H1 (cell line): ENCODE measurements at regions not wholly inside any gene's neighbourhood (a gene's known extent, or its start where the extent isn't known, plus 50 kb on each side); places are given as distances from the start of the nearest gene placed in this dataset.

Experiments used
- ATF3 ChIP-seq: IDR thresholded peaks from 2 replicates; pipeline ENCODE4 v1.6.1; 2011; ENCODE audit warnings: low read depth, mild to moderate bottlenecking, low read length; ENCODE audit not compliant: insufficient read depth
- BACH1 ChIP-seq: IDR thresholded peaks from 2 replicates; pipeline ENCODE4 v1.6.1; 2012; ENCODE audit warnings: low read length, improper control_type of control experiment
- CTCF ChIP-seq, 3 experiments: IDR thresholded peaks; 1 replicate in 2 of 3; 2 replicates in 1 of 3; pipeline versions ENCODE4 v1.5.1 to v1.6.1; 2011; ENCODE audit warnings: low read length in 3 of 3, mild to moderate bottlenecking in 3 of 3, inconsistent platforms in 2 of 3, low read depth in 1 of 3, moderate library complexity in 1 of 3; ENCODE audit not compliant: insufficient read depth in 1 of 3; ENCODE audit errors: control extremely low read depth in 1 of 3
- EP300 ChIP-seq, 2 experiments: IDR thresholded peaks; 1 replicate in 1 of 2; 2 replicates in 1 of 2; pipeline ENCODE4 v1.6.1; 2011 to 2012; ENCODE audit warnings: low read depth in 2 of 2, low read length in 2 of 2, mild to moderate bottlenecking in 2 of 2, borderline replicate concordance in 1 of 2, inconsistent platforms in 1 of 2, moderate library complexity in 1 of 2
- EZH2 ChIP-seq: fragments of 200-600 bp; sonication (generic); IDR thresholded peaks from 2 replicates; pipeline ENCODE4 v1.7.1; 2012; ENCODE audit warnings: low read depth, mild to moderate bottlenecking, moderate library complexity, low read length, inconsistent platforms; ENCODE audit not compliant: severe bottlenecking
- HDAC2 ChIP-seq, 2 experiments: fragments of 300-600 bp in 1 of 2; sonication (generic) in 1 of 2; IDR thresholded peaks; 2 replicates each; pipeline ENCODE4 v1.6.1; 2011 to 2012; ENCODE audit warnings: low read depth in 2 of 2, low read length in 2 of 2, mild to moderate bottlenecking in 2 of 2, moderate library complexity in 2 of 2, borderline replicate concordance in 1 of 2, inconsistent platforms in 1 of 2
- JUN ChIP-seq: IDR thresholded peaks from 2 replicates; pipeline ENCODE4 v1.6.1; 2011; ENCODE audit warnings: low read depth, mild to moderate bottlenecking, improper control_type of control experiment, low read length
- MAX ChIP-seq: IDR thresholded peaks from 2 replicates; pipeline ENCODE4 v1.6.1; 2012; ENCODE audit warnings: inconsistent platforms
- PHF8 ChIP-seq: fragments of 200-600 bp; sonication (generic); conservative IDR thresholded peaks from 2 replicates; pipeline ENCODE4 v1.7.1; 2012; ENCODE audit warnings: low read depth, mild to moderate bottlenecking, inconsistent platforms, low read length, moderate library complexity
- POLR2AphosphoS5 ChIP-seq: IDR thresholded peaks from 2 replicates; pipeline ENCODE4 v1.6.1; 2011; ENCODE audit warnings: low read depth, low read length
- RAD21 ChIP-seq, 2 experiments: IDR thresholded peaks in 1 of 2; conservative IDR thresholded peaks in 1 of 2; 2 replicates each; pipeline ENCODE4 v1.6.1; 2011; ENCODE audit warnings: low read depth in 2 of 2, low read length in 2 of 2, improper control_type of control experiment in 1 of 2, inconsistent platforms in 1 of 2, mild to moderate bottlenecking in 1 of 2, moderate library complexity in 1 of 2
- RBBP5 ChIP-seq: IDR thresholded peaks from 2 replicates; pipeline ENCODE4 v1.7.1; 2012; ENCODE audit warnings: low read depth, mild to moderate bottlenecking, inconsistent platforms, low read length, moderate library complexity, borderline replicate concordance
- SIN3A ChIP-seq, 2 experiments: IDR thresholded peaks in 1 of 2; conservative IDR thresholded peaks in 1 of 2; 2 replicates each; pipeline ENCODE4 v1.6.1; 2011 to 2012; ENCODE audit warnings: low read length in 2 of 2, improper control_type of control experiment in 1 of 2, low read depth in 1 of 2, mild to moderate bottlenecking in 1 of 2
- SIRT6 ChIP-seq: IDR thresholded peaks from one replicate; pipeline ENCODE4 v1.7.1; 2012; ENCODE audit warnings: low read length, inconsistent platforms

GRCh38 chr6:43842231-43842794 is 72.3 kb downstream of the VEGFA start:
- no peak for TF ChIP-seq CTCF (IDR thresholded peaks at IDR 0.05; ENCODE audit: control extremely low read depth in 1 of 3, insufficient read depth in 1 of 3, low read depth in 1 of 3, low read length in 3 of 3)
- no peak for TF ChIP-seq SIN3A (conservative IDR thresholded peaks at IDR 0.05 in 1 of 2, IDR thresholded peaks at IDR 0.05 in 1 of 2; ENCODE audit: low read depth in 1 of 2, low read length in 2 of 2)
- TF ChIP-seq EP300 (IDR thresholded peaks at IDR 0.05; ENCODE audit: borderline replicate concordance in 1 of 2, low read depth in 2 of 2, low read length in 2 of 2), result no peak
- no peak for TF ChIP-seq RBBP5
- no peak for TF ChIP-seq ATF3
- no peak for TF ChIP-seq PHF8
- no peak for TF ChIP-seq BACH1
- no peak for TF ChIP-seq RAD21 (IDR thresholded peaks at IDR 0.05 in 1 of 2, conservative IDR thresholded peaks at IDR 0.05 in 1 of 2; ENCODE audit: low read depth in 2 of 2, low read length in 2 of 2)
- TF ChIP-seq HDAC2 (IDR thresholded peaks at IDR 0.05; ENCODE audit: borderline replicate concordance in 1 of 2, low read depth in 2 of 2, low read length in 2 of 2), result no peak
- no peak for TF ChIP-seq MAX
- TF ChIP-seq SIRT6, result no peak
- no peak for TF ChIP-seq POLR2AphosphoS5
- no peak for TF ChIP-seq JUN
- no peak for TF ChIP-seq EZH2
